GM12878 (cell line): ENCODE measurements at regions not wholly inside any gene's neighbourhood (a gene's known extent, or its start where the extent isn't known, plus 50 kb on each side); places are given as distances from the start of the nearest gene placed in this dataset.

ENCODE experiments used
- ATAC-seq: fragments of 200-7000 bp; cut with Tn5 transposase; 3 replicates; pipeline ENCODE4 v1.9.1; 2020; ENCODE audit warnings: mild to moderate bottlenecking, moderate library complexity
- BruUV-seq: library from RNA; stranded (reverse); fragments of 400-500 nt; replicated peaks from 2 replicates; lab custom pipeline; 2021; lab: Mats Ljungman, UMichigan
- CTCF ChIA-PET: fragments of 300-600 bp; sonication (Branson Sonifier 250); formaldehyde crosslinking; extraction: SDS; loops from one replicate; lab custom pipeline; 2021; ENCODE audit warnings: inconsistent platforms; lab: Yijun Ruan, JAX
- POLR2A ChIA-PET: fragments of 350-600 bp; formaldehyde crosslinking; extraction: SDS; loops from one replicate; lab custom pipeline; 2021; ENCODE audit warnings: inconsistent platforms; lab: Charles Lee
- RAD21 ChIA-PET: fragments of 300-600 bp; sonication (Branson Sonifier 250); formaldehyde crosslinking; loops from one replicate; lab custom pipeline; 2023; ENCODE audit warnings: antibody characterized with exemption; ENCODE audit not compliant: unreplicated experiment; lab: Charles Lee
- SMC1A ChIA-PET: fragments of 300-600 bp; sonication (Branson Sonifier 250); formaldehyde crosslinking; loops from one replicate; lab custom pipeline; 2023; ENCODE audit not compliant: unreplicated experiment, uncharacterized antibody; lab: Charles Lee
- DNase-seq: peaks from one replicate; pipeline ENCODE4 v3.0.0-alpha.2; 2011; ENCODE audit warnings: low read depth, low spot score
- FAIRE-seq: peaks from 3 replicates; lab custom pipeline; 2011; peaks lifted over from hg19 to GRCh38; lab: Jason Lieb, UNC
- H2AFZ ChIP-seq: 2 replicates; pipeline ENCODE4 v1.6.0; 2011; ENCODE audit warnings: low read depth, low read length, control low read depth; ENCODE audit not compliant: control insufficient read depth
- H3K27ac ChIP-seq: 2 replicates; pipeline ENCODE4 v1.5.1; 2011; ENCODE audit warnings: control low read depth; ENCODE audit not compliant: control insufficient read depth, insufficient read depth
- H3K27me3 ChIP-seq, 2 experiments: replicated peaks in 1 of 2; 2 replicates each; pipeline versions ENCODE4 v1.6.0 to v1.6.1; 2011; ENCODE audit warnings: low read length in 1 of 2; ENCODE audit not compliant: control insufficient read depth in 2 of 2, insufficient read depth in 2 of 2
- H3K36me3 ChIP-seq, 2 experiments: 2 replicates each; pipeline ENCODE4 v1.5.1; 2011; ENCODE audit warnings: low read length in 1 of 2; ENCODE audit not compliant: control insufficient read depth in 2 of 2, insufficient read depth in 2 of 2
- H3K4me1 ChIP-seq: 2 replicates; pipeline ENCODE4 v1.6.1; 2011; ENCODE audit warnings: mild to moderate bottlenecking, low read length, moderate library complexity, mixed read lengths; ENCODE audit not compliant: control insufficient read depth, insufficient read depth
- H3K4me2 ChIP-seq: 2 replicates; pipeline ENCODE4 v1.6.0; 2011; ENCODE audit warnings: control low read depth; ENCODE audit not compliant: control insufficient read depth, insufficient read depth
- H3K4me3 ChIP-seq: fragments of 200-600 bp; sonication (generic); 2 replicates; pipeline ENCODE4 v1.5.1; 2016
- H3K79me2 ChIP-seq: 2 replicates; pipeline ENCODE4 v1.6.0; 2011; ENCODE audit warnings: low read length; ENCODE audit not compliant: control insufficient read depth, insufficient read depth
- H3K9ac ChIP-seq: 2 replicates; pipeline ENCODE4 v1.8.0; 2011; ENCODE audit warnings: low read length, control low read depth, mixed read lengths; ENCODE audit not compliant: control insufficient read depth, insufficient read depth
- H3K9me3 ChIP-seq: replicated peaks from 3 replicates; pipeline ENCODE4 v1.5.1; 2011; ENCODE audit warnings: mild to moderate bottlenecking, low read length; ENCODE audit not compliant: control insufficient read depth, insufficient read depth
- H4K20me1 ChIP-seq: 2 replicates; pipeline ENCODE4 v1.6.0; 2011; ENCODE audit not compliant: control insufficient read depth, insufficient read depth
- MTA3 ChIP-seq: IDR thresholded peaks from 2 replicates; pipeline ENCODE4 v1.6.1; 2012; ENCODE audit warnings: low read length, inconsistent platforms, borderline replicate concordance
- SMAD5 ChIP-seq: IDR thresholded peaks from 2 replicates; pipeline ENCODE4 v1.6.1; 2016; ENCODE audit warnings: antibody characterized with exemption, low read depth
- WGBS: methylation state at CpG from one replicate; pipeline ENCODE4 v1.1.6; 2016; ENCODE audit warnings: low lambda C conversion rate; ENCODE audit not compliant: insufficient replicate concordance, insufficient coverage; ENCODE audit errors: missing lambda C conversion rate; 5-methylcytosine and 5-hydroxymethylcytosine counted together
- in situ Hi-C: fragments of 300-500 bp; cut with MboI; formaldehyde crosslinking; loops from 9 replicates; pipeline ENCODE4 v1.14.3; 2018; ENCODE audit warnings: mixed read lengths
- intact Hi-C: fragments of 100-400 bp; cut with micrococcal nuclease; formaldehyde crosslinking; loops from one replicate; pipeline ENCODE4 v1.14.2; 2022; ENCODE audit not compliant: unreplicated experiment
- TF ChIP-seq, protein P1 (sequence below): IDR thresholded peaks from 2 replicates; pipeline ENCODE4 v1.6.1; 2011; ENCODE audit warnings: low read depth, mild to moderate bottlenecking, low read length, moderate library complexity, borderline replicate concordance; ENCODE audit errors: extremely low read depth
- TF ChIP-seq, protein P2 (sequence below): fragments of 450-650 bp; IDR thresholded peaks from 2 replicates; pipeline ENCODE4 v1.6.1; 2017; ENCODE audit warnings: mild to moderate bottlenecking, moderate library complexity

DNA sequence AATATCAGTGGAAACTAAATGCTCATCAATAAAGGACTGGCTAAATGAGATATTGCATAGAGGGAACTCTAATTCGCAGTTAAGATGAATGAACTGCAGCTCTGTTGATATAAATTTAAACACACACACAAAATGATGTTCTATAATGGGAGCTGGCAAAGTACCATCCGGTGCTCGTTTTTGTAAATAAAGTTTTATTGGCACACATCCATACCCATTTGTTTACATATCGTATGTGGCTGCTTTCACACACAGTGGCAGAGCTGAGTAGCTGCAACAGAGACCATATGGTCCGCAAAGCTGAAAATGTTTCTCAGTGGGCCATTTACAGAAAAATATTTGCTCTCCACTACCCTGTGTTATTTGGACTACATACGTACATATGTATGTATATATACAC is 120.7 kb downstream of the EDN3 start:
- CTCF ChIA-PET, result no interaction called here
- Histone ChIP-seq H3K9ac (no peak overlapping the region), H2AFZ (no peak overlapping the region), H3K27ac (no peak overlapping the region), H4K20me1 (no peaks in the 10 kb centered on the region), H3K4me3 (no peak overlapping the region), H3K4me2 (no peak overlapping the region), H3K79me2 (no peaks in the 10 kb centered on the region), H3K36me3 (no peaks in the 10 kb centered on the region), H3K27me3 (peaks cover 0 to 11% of the 10 kb centered on the region in 2 experiments; a peak in 3 of 4 replicates), H3K4me1 (no peaks in the 10 kb centered on the region), H3K9me3 (no peaks in the 10 kb centered on the region)
- RAD21 ChIA-PET, result no interaction called here
- SMC1A ChIA-PET, result no interaction called here
- WGBS, result 45% methylated on average over 6 of the region's 6 CpGs
- no TSS peak for BruUV-seq
- ATAC-seq, result no peak
- no peak for TF ChIP-seq SMAD5
- no peak for TF ChIP-seq MTA3
- TF ChIP-seq, protein P1, sequence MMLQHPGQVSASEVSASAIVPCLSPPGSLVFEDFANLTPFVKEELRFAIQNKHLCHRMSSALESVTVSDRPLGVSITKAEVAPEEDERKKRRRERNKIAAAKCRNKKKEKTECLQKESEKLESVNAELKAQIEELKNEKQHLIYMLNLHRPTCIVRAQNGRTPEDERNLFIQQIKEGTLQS, result no peak
- TF ChIP-seq, protein P2, sequence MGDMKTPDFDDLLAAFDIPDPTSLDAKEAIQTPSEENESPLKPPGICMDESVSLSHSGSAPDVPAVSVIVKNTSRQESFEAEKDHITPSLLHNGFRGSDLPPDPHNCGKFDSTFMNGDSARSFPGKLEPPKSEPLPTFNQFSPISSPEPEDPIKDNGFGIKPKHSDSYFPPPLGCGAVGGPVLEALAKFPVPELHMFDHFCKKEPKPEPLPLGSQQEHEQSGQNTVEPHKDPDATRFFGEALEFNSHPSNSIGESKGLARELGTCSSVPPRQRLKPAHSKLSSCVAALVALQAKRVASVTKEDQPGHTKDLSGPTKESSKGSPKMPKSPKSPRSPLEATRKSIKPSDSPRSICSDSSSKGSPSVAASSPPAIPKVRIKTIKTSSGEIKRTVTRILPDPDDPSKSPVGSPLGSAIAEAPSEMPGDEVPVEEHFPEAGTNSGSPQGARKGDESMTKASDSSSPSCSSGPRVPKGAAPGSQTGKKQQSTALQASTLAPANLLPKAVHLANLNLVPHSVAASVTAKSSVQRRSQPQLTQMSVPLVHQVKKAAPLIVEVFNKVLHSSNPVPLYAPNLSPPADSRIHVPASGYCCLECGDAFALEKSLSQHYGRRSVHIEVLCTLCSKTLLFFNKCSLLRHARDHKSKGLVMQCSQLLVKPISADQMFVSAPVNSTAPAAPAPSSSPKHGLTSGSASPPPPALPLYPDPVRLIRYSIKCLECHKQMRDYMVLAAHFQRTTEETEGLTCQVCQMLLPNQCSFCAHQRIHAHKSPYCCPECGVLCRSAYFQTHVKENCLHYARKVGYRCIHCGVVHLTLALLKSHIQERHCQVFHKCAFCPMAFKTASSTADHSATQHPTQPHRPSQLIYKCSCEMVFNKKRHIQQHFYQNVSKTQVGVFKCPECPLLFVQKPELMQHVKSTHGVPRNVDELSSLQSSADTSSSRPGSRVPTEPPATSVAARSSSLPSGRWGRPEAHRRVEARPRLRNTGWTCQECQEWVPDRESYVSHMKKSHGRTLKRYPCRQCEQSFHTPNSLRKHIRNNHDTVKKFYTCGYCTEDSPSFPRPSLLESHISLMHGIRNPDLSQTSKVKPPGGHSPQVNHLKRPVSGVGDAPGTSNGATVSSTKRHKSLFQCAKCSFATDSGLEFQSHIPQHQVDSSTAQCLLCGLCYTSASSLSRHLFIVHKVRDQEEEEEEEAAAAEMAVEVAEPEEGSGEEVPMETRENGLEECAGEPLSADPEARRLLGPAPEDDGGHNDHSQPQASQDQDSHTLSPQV, result no peak
- DNase-seq, result no peak
- in situ Hi-C loops (no loop called here), intact Hi-C loops (no loop called here)
- FAIRE-seq, result no peak
- POLR2A ChIA-PET, result interaction anchor here (0.7 kb wide), 1 partner anchor 303 kb away, joined by 3 read pairs; no protein-coding TSS in a partner anchor
